Stomach (tissue), 8 donors: ENCODE measurements at regions not wholly inside any gene's neighbourhood (a gene's known extent, or its start where the extent isn't known, plus 50 kb on each side); places are given as distances from the start of the nearest gene placed in this dataset.
A peak's percentile ranks its signal among the peaks of the same experiment; 100 is the strongest.

Experiments used
- DNase-seq, 2 donors: peaks; one replicate each; pipeline versions ENCODE4 v3.0.0 to v3.0.0-alpha.2; 2013 to 2019
- H3K27ac ChIP-seq, 5 donors: fragments of 200-600 bp in 4 of 5; sonication (generic) in 4 of 5; one replicate each; pipeline ENCODE4 v1.5.1; 2013 to 2019; ENCODE audit warnings: mild to moderate bottlenecking in 1 of 5, moderate library complexity in 1 of 5
- H3K27me3 ChIP-seq, 3 donors: fragments of 200-600 bp; sonication (generic); one replicate each; pipeline ENCODE4 v1.5.1; 2017 to 2019; ENCODE audit warnings: mixed run types in 1 of 3
- H3K36me3 ChIP-seq, 4 donors: fragments of 200-600 bp; sonication (generic); 1 replicate in 3 of 4; 2 replicates in 1 of 4; pipeline ENCODE4 v1.5.1; 2016 to 2019
- H3K4me1 ChIP-seq, 4 donors: fragments of 200-600 bp; sonication (generic); one replicate each; pipeline ENCODE4 v1.5.1; 2016 to 2019
- H3K4me3 ChIP-seq, 4 donors: fragments of 200-600 bp; sonication (generic) in 3 of 4; one replicate each; pipeline ENCODE4 v1.5.1; 2016 to 2019; ENCODE audit warnings: mild to moderate bottlenecking in 1 of 4
- H3K9me3 ChIP-seq, 4 donors: fragments of 200-600 bp; sonication (generic); one replicate each; pipeline ENCODE4 v1.5.1; 2016 to 2019
- EP300 ChIP-seq: sonication (generic); formaldehyde crosslinking; IDR thresholded peaks from one replicate; pipeline ENCODE4 v1.6.1; 2017; ENCODE audit warnings: antibody characterized with exemption
- POLR2A ChIP-seq, 4 donors: fragments of 450-650 bp; IDR thresholded peaks; one replicate each; pipeline ENCODE4 v1.6.1; 2016; ENCODE audit warnings: antibody characterized with exemption in 4 of 4, control low read depth in 2 of 4, mild to moderate bottlenecking in 1 of 4, moderate library complexity in 1 of 4
- POLR2AphosphoS5 ChIP-seq, 3 donors: sonication (generic); formaldehyde crosslinking; IDR thresholded peaks; one replicate each; pipeline ENCODE4 v1.6.1; 2016; ENCODE audit warnings: antibody characterized with exemption in 3 of 3
- WGBS, 5 donors: extraction: QIAGEN DNeasy Blood & Tissue Kit in 3 of 5; methylation state at CpG; one replicate each; pipeline versions ENCODE4 v1.1.5 to v1.1.7; 2013 to 2018; 5-methylcytosine and 5-hydroxymethylcytosine counted together
- intact Hi-C: fragments of 100-400 bp; cut with DNase I; formaldehyde crosslinking; loops from one replicate; pipeline ENCODE4 v1.15.1; 2023; ENCODE audit warnings: low total_unique reads
- TF ChIP-seq, protein P1 (sequence below), 7 experiments: fragments of 450-650 bp in 4 of 7; fragments of 200-600 bp in 3 of 7; sonication (generic) in 3 of 7; IDR thresholded peaks; one replicate each; pipeline ENCODE4 v1.5.1; 2016 to 2019; ENCODE audit warnings: antibody characterized with exemption in 7 of 7, control low read depth in 2 of 7, mild to moderate bottlenecking in 1 of 7
- donor health status: healthy with polysubstance abuse.
- donor health status: Bipolar disorder and iron deficiency.
- donor health status: healthy.

DNA sequence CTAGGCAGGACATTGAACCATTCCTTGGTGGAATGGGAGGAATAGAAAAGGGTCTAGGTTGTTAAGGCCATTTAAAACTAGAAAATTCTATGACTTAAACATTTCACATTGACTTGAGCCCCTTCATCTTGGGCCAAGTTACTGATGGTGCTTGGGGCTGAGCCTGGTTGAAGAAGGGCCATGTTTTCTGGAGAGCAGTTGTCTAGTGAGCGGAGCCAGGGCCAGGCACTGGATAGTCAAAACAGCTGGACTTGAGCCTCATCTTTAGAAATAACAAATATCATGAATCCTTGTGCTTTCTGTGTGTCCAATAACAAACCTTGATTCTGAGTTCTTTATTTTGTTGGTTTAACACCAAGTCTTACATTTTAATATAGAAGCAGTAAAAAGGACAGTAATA, 134.6 kb upstream of the TCF21 start:
- no peak for DNase-seq
- no peaks in the 10 kb centered on the region for H3K27me3 ChIP-seq
- no peaks in the 10 kb centered on the region for H3K4me1 ChIP-seq
- no peak overlapping the region for H3K4me3 ChIP-seq
- H3K9me3 ChIP-seq = no peaks in the 10 kb centered on the region
- intact Hi-C loops = no loop called here
- H3K36me3 ChIP-seq = no peaks in the 10 kb centered on the region
- no peak for TF ChIP-seq POLR2A (IDR thresholded peaks at IDR 0.05)
- TF ChIP-seq, protein P1, sequence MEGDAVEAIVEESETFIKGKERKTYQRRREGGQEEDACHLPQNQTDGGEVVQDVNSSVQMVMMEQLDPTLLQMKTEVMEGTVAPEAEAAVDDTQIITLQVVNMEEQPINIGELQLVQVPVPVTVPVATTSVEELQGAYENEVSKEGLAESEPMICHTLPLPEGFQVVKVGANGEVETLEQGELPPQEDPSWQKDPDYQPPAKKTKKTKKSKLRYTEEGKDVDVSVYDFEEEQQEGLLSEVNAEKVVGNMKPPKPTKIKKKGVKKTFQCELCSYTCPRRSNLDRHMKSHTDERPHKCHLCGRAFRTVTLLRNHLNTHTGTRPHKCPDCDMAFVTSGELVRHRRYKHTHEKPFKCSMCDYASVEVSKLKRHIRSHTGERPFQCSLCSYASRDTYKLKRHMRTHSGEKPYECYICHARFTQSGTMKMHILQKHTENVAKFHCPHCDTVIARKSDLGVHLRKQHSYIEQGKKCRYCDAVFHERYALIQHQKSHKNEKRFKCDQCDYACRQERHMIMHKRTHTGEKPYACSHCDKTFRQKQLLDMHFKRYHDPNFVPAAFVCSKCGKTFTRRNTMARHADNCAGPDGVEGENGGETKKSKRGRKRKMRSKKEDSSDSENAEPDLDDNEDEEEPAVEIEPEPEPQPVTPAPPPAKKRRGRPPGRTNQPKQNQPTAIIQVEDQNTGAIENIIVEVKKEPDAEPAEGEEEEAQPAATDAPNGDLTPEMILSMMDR (IDR thresholded peaks at IDR 0.05) = no peak
- no peak for TF ChIP-seq POLR2AphosphoS5 (IDR thresholded peaks at IDR 0.05)
- no peak for TF ChIP-seq EP300
- WGBS, 5 donors = 80 to 91% (median 85%) methylated on average over 1 of the region's 1 CpG
- peak overlapping the region in 1 of 5 donors; percentile 48 for H3K27ac ChIP-seq

DNA sequence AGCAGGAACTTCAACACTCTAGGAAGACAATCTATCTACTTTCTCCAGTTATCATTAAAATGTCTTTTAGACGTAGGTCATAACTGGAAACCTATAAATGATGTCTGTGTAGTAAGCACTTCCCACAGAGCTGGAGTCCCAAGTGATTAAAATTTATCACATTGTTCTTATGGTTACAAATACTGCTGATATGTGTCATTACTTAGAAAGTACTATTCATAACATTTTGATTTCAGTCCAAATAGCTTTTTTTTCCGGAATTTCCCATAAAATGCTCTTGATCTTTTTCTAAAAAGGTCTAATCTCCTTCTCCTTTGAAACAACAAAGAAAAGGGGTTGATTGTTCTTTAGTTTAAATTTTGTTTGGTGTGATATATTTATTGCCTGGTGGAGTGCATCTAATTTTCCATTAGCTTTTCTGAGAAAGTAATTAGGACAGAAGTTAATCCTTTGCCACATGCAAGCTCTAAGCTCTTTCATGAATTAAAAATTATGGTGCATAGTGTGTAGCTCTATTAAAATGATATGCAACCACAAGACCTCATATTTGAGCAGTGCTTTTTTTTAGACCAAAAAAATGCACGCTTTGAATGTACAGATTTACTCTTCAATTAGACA, 132.7 kb upstream of the TCF21 start:
- H3K4me1 ChIP-seq = no peaks in the 10 kb centered on the region

DNA sequence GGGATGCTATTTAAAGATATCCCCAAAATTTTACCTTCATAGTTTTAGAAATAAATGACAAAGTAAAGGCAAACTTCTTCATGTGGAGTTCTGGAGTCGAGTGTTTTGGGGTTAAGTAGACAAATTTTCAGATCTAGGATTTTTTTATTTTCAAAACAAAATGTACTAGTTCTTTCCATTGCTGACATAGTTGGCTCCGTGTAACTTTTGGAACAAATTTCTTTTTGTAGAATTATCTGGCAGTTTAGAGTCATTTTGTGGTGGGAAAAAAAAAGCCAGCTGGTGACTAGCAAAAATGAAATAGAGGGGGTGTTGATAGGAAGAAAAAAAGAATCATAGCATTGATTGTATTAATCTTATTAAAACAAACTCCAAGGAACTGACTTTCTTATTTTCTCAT, 131.6 kb upstream of the TCF21 start:
- peak in 1 of 2 donors; percentile 59 for DNase-seq
- intact Hi-C loops = no loop called here
- Histone ChIP-seq H3K36me3 (no peaks in the 10 kb centered on the region), H3K4me1 (no peaks in the 10 kb centered on the region), H3K27me3 (no peaks in the 10 kb centered on the region), H3K4me3 (no peak overlapping the region), H3K27ac (peak overlapping the region in 3 of 5 donors; percentile 22 to 49 (median 26)), H3K9me3 (no peaks in the 10 kb centered on the region)
- 53 to 75% (median 70%) methylated on average over 2 of the region's 2 CpGs for WGBS, 5 donors
- TF ChIP-seq EP300 (no peak), POLR2A (IDR thresholded peaks at IDR 0.05) (no peak), POLR2AphosphoS5 (IDR thresholded peaks at IDR 0.05) (no peak)
- TF ChIP-seq, protein P1 (IDR thresholded peaks at IDR 0.05) = no peak

More for the DNA sequence above, 132.7 kb upstream of the TCF21 start:
- intact Hi-C loops = no loop called here
- H3K9me3 ChIP-seq = no peaks in the 10 kb centered on the region
- no peaks in the 10 kb centered on the region for H3K27me3 ChIP-seq
- no peaks in the 10 kb centered on the region for H3K36me3 ChIP-seq
- H3K27ac ChIP-seq = peak overlapping the region in 3 of 5 donors; percentile 31 to 49 (median 40)
- no peak for DNase-seq
- no peak overlapping the region for H3K4me3 ChIP-seq
- TF ChIP-seq POLR2A (IDR thresholded peaks at IDR 0.05) (no peak), POLR2AphosphoS5 (IDR thresholded peaks at IDR 0.05) (no peak), EP300 (no peak)
- TF ChIP-seq, protein P1 (IDR thresholded peaks at IDR 0.05) = no peak
- WGBS, 5 donors = 47 to 55% (median 51%) methylated on average over 3 of the region's 3 CpGs

DNA sequence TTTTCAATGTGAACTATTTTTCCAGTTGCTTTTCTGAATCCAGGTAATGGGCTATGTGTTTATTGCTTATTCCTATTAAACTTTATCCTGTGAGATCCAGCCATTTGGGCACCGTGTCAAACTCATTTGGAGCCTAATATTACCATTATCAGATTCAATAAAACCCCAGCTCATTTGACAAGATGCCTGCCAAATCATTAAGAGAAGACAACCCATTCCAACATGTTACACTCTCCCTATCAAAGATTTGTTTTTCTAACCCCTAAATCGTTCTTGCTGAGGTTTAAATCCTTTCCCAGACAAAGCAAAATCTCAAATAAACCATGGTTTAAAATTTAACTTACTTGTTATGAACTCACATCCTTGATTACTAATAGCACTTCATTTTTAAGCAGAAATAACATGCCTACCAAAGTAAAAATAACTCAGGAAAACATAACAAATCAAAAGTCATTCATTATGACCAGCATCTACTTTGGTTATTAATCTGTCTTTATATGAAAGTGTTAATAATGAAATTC, 130.0 kb upstream of the TCF21 start:
- 39 to 48% (median 42%) methylated on average over 2 of the region's 2 CpGs for WGBS, 5 donors
- Histone ChIP-seq H3K27ac (no peak overlapping the region), H3K4me3 (no peak overlapping the region), H3K27me3 (no peaks in the 10 kb centered on the region), H3K9me3 (no peaks in the 10 kb centered on the region), H3K36me3 (no peaks in the 10 kb centered on the region), H3K4me1 (no peaks in the 10 kb centered on the region)
- DNase-seq = no peak
- TF ChIP-seq POLR2AphosphoS5 (IDR thresholded peaks at IDR 0.05) = no peak
- TF ChIP-seq POLR2A (IDR thresholded peaks at IDR 0.05) = no peak
- TF ChIP-seq, protein P1 (IDR thresholded peaks at IDR 0.05) = no peak
- no peak for TF ChIP-seq EP300
- intact Hi-C loops = no loop called here
